Lower leg skin (tissue), 3 donors: ENCODE measurements at regions not wholly inside any gene's neighbourhood (a gene's known extent, or its start where the extent isn't known, plus 50 kb on each side); places are given as distances from the start of the nearest gene placed in this dataset.

Experiments
- POLR2A ChIP-seq, 2 donors: fragments of 450-650 bp; IDR thresholded peaks; one replicate each; pipeline ENCODE4 v1.6.1; 2016 to 2017; ENCODE audit warnings: antibody characterized with exemption in 2 of 2, mild to moderate bottlenecking in 1 of 2, moderate library complexity in 1 of 2
- TF ChIP-seq, protein P1 (sequence below), 3 donors: fragments of 450-650 bp; IDR thresholded peaks; one replicate each; pipeline ENCODE4 v1.5.1; 2016; ENCODE audit warnings: antibody characterized with exemption in 3 of 3, mild to moderate bottlenecking in 3 of 3, moderate library complexity in 2 of 3

DNA sequence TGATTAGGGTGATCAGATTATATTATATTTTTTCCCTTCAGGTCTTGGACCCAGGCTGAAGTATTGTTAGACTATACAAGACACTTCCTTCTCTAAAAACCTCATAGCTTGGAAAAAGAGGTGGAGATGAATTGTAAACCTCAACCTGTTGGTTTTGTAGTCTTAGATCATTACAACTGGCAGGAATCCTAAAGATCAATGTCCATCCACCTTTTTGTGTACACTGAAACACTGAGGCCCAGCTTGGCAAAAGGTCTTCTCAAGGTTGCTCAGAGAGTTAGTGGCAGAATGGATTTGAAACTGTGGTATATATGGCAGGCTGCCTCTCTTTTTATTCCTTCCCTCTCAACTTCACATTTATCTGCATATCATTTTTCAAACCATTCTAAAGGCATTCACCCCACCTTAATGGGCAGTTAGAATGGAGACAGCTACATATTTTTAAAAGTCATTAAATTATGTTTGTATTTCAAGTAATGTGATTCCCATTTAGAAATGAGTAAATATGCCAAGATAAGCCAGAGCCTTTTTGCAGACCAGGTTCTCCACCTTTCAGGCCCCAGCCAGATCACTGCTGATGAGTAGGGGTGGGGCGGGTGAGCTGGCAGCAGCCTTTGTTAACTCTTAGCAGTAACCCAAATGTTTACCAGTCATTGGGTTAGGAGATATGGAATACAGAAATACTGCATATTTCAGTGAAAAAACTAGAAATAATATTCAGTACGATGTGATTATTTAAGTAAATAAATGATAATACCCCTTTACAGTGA, 243.2 kb upstream of the F9 start:
- TF ChIP-seq, protein P1, sequence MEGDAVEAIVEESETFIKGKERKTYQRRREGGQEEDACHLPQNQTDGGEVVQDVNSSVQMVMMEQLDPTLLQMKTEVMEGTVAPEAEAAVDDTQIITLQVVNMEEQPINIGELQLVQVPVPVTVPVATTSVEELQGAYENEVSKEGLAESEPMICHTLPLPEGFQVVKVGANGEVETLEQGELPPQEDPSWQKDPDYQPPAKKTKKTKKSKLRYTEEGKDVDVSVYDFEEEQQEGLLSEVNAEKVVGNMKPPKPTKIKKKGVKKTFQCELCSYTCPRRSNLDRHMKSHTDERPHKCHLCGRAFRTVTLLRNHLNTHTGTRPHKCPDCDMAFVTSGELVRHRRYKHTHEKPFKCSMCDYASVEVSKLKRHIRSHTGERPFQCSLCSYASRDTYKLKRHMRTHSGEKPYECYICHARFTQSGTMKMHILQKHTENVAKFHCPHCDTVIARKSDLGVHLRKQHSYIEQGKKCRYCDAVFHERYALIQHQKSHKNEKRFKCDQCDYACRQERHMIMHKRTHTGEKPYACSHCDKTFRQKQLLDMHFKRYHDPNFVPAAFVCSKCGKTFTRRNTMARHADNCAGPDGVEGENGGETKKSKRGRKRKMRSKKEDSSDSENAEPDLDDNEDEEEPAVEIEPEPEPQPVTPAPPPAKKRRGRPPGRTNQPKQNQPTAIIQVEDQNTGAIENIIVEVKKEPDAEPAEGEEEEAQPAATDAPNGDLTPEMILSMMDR (IDR thresholded peaks at IDR 0.05): no peak
- TF ChIP-seq POLR2A (IDR thresholded peaks at IDR 0.05): no peak
